D721Med (cell line): ENCODE measurements at regions not wholly inside any gene's neighbourhood (a gene's known extent, or its start where the extent isn't known, plus 50 kb on each side); places are given as distances from the start of the nearest gene placed in this dataset.

Experiments used
- DNase-seq: peaks from one replicate; pipeline ENCODE4 v3.0.0; 2011; ENCODE audit warnings: low spot score; ENCODE audit not compliant: insufficient read length
- FAIRE-seq: peaks from 2 replicates; lab custom pipeline; 2011; peaks lifted over from hg19 to GRCh38; lab: Jason Lieb, UNC
- CTCF ChIP-seq: IDR thresholded peaks from 2 replicates; pipeline ENCODE4 v1.5.1; 2012; ENCODE audit warnings: mild to moderate bottlenecking, control low read depth; ENCODE audit not compliant: insufficient read depth; ENCODE audit errors: missing control alignments

- DNase-seq (no peak), FAIRE-seq (no peak)
- no peak for TF ChIP-seq CTCF
Measured at GRCh38 chr7:45447296-45447695, 126.9 kb upstream of the ADCY1 start.

- TF ChIP-seq CTCF, result no peak
- no peak for FAIRE-seq
- no peak for DNase-seq
Measured at GRCh38 chr7:45450571-45451204, 123.5 kb upstream of the ADCY1 start.

GRCh38 chr7:45451342-45452035 lies 122.7 kb upstream of the ADCY1 start:
- TF ChIP-seq CTCF, result no peak
- DNase-seq, result no peak
- FAIRE-seq, result no peak

- no peak for FAIRE-seq
Measured at GRCh38 chr7:45454771-45455170, 119.4 kb upstream of the ADCY1 start.

GRCh38 chr7:45455662-45456061 lies 118.5 kb upstream of the ADCY1 start:
- DNase-seq (no peak), FAIRE-seq (no peak)
- TF ChIP-seq CTCF, result no peak

More at GRCh38 chr7:45454771-45455170, 119.4 kb upstream of the ADCY1 start:
- no peak for TF ChIP-seq CTCF
- DNase-seq, result no peak

- TF ChIP-seq CTCF, result no peak
- no peak for FAIRE-seq
- DNase-seq, result no peak
Measured at GRCh38 chr7:45456105-45456504, 118.1 kb upstream of the ADCY1 start.
